Progenitor cell of endocrine pancreas (in vitro differentiated cells): ENCODE measurements at regions not wholly inside any gene's neighbourhood (a gene's known extent, or its start where the extent isn't known, plus 50 kb on each side); places are given as distances from the start of the nearest gene placed in this dataset.

Experiments used
- DNase-seq: peaks from one replicate; pipeline ENCODE4 v3.0.0; 2021; ENCODE audit warnings: low spot score; ENCODE audit not compliant: unreplicated experiment
- H3K27ac Mint-ChIP-seq: 2 replicates; pipeline ENCODE4 v1.8.0; 2021; ENCODE audit warnings: mild to moderate bottlenecking, moderate library complexity, mixed read lengths
- H3K27me3 Mint-ChIP-seq: 2 replicates; pipeline ENCODE4 v1.8.0; 2021; ENCODE audit warnings: mixed read lengths
- H3K36me3 Mint-ChIP-seq: 2 replicates; pipeline ENCODE4 v1.8.0; 2022; ENCODE audit warnings: mixed read lengths; ENCODE audit not compliant: insufficient read depth
- H3K4me1 Mint-ChIP-seq: 2 replicates; pipeline ENCODE4 v1.8.0; 2021; ENCODE audit warnings: low read depth, mixed read lengths
- H3K4me3 Mint-ChIP-seq: 2 replicates; pipeline ENCODE4 v1.8.0; 2021; ENCODE audit warnings: low read depth, mild to moderate bottlenecking, moderate library complexity, mixed read lengths
- H3K9me3 Mint-ChIP-seq: 2 replicates; pipeline ENCODE4 v1.8.0; 2021; ENCODE audit warnings: low read depth, mixed read lengths
- TF ChIP-seq, protein P1 (sequence below): fragments of 200-600 bp; sonication (generic); IDR thresholded peaks from one replicate; pipeline ENCODE4 v1.5.0; 2021; ENCODE audit warnings: antibody characterized with exemption, mild to moderate bottlenecking; ENCODE audit not compliant: unreplicated experiment

DNA sequence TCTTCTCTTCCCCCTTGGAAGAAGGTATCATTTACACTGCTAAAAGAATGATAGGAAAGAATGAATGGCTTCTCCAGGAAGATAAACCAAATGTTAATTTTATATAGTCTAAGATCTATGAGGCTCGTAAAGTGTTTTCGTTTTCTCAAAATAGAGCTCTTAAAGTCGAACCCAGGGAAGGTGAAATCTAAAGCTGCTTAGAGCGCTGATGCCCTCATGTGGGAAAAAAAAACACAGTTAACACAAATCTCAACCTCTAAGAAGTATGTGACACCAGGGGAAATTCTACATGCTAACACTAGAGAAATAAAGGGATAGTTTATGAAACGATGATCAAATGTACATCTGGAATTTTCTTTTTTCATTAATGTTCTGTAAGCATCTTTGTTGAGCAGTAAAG is 257.9 kb downstream of the RASEF start:
- peaks cover 3% of the 10 kb centered on the region for H3K9me3 Mint-ChIP-seq
- no peaks in the 10 kb centered on the region for H3K36me3 Mint-ChIP-seq
- no peak overlapping the region for H3K27ac Mint-ChIP-seq
- H3K4me1 Mint-ChIP-seq: no peaks in the 10 kb centered on the region
- no peaks in the 10 kb centered on the region for H3K27me3 Mint-ChIP-seq
- no peak overlapping the region for H3K4me3 Mint-ChIP-seq
- TF ChIP-seq, protein P1, sequence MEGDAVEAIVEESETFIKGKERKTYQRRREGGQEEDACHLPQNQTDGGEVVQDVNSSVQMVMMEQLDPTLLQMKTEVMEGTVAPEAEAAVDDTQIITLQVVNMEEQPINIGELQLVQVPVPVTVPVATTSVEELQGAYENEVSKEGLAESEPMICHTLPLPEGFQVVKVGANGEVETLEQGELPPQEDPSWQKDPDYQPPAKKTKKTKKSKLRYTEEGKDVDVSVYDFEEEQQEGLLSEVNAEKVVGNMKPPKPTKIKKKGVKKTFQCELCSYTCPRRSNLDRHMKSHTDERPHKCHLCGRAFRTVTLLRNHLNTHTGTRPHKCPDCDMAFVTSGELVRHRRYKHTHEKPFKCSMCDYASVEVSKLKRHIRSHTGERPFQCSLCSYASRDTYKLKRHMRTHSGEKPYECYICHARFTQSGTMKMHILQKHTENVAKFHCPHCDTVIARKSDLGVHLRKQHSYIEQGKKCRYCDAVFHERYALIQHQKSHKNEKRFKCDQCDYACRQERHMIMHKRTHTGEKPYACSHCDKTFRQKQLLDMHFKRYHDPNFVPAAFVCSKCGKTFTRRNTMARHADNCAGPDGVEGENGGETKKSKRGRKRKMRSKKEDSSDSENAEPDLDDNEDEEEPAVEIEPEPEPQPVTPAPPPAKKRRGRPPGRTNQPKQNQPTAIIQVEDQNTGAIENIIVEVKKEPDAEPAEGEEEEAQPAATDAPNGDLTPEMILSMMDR: peak; percentile 20
- no peak for DNase-seq

DNA sequence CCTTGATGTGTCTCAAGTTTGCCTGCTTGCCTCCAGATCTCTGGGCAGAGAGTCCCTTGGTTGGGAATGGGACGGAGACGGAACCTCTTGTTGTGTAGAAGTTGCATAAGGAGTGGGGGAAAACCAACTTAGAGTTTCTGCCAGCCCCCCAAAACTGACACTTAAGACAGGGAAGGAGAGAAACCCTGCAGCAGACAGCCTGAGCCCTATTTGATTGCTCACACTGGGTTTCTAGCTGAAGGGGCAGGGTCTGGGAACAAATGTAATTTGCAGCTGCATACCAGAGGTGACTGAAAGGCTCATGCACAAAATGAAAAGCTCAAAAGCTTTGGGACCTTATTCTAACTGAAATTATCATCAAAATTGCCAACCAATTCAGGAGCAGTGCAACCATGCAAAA is 254.5 kb downstream of the RASEF start:
- Mint-ChIP-seq H3K9me3 (peaks cover 7% of the 10 kb centered on the region), H3K4me3 (no peak overlapping the region), H3K27me3 (no peaks in the 10 kb centered on the region), H3K27ac (no peak overlapping the region), H3K4me1 (peaks cover 2% of the 10 kb centered on the region), H3K36me3 (no peaks in the 10 kb centered on the region)
- TF ChIP-seq, protein P1: no peak
- no peak for DNase-seq

DNA sequence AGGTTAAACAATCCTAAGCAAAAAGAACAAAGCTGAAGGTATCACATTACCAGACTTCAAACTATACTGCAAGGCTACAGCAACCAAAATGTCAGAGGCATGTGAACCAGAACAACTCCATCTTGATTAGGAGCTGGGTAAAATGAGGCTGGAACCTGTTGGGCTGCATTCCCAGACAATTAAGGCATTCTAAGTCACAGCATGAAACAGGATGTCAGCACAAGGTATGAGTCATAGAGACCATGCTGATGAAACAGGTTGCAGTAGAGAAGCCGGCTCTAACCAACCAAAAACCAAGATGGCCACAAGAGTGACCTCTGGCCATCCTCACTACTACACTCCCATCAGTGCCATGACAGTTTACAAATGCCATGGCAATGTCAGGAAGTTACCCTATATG is 252.0 kb downstream of the RASEF start:
- TF ChIP-seq, protein P1: no peak
- H3K4me1 Mint-ChIP-seq: peaks cover 2% of the 10 kb centered on the region
- H3K9me3 Mint-ChIP-seq: peaks cover 7% of the 10 kb centered on the region
- H3K27ac Mint-ChIP-seq: no peak overlapping the region
- H3K36me3 Mint-ChIP-seq: no peaks in the 10 kb centered on the region
- no peak overlapping the region for H3K4me3 Mint-ChIP-seq
- H3K27me3 Mint-ChIP-seq: no peaks in the 10 kb centered on the region
- no peak for DNase-seq

DNA sequence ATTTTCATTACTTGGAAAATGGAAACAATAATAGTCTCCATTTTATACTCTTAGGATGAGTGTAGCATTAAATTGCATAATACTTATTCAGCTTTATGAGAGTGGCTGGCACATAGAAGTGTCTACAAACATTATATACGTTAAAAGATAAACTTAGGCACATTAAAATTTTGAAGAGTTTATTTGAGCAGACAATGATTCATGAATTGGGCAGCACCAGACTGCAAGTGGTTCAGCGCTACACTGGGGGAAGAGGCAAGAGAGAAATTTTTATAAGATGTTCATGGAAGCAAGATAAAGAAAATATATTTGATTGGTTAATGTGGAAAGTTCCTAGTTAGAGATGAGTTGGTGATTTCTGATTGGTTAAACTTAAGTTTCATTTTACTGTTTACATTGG is 243.7 kb downstream of the RASEF start:
- Mint-ChIP-seq H3K4me3 (no peak overlapping the region), H3K27ac (no peak overlapping the region), H3K27me3 (no peaks in the 10 kb centered on the region), H3K4me1 (peaks cover 2% of the 10 kb centered on the region), H3K9me3 (peaks cover 11% of the 10 kb centered on the region), H3K36me3 (no peaks in the 10 kb centered on the region)
- DNase-seq: no peak
- TF ChIP-seq, protein P1: no peak

DNA sequence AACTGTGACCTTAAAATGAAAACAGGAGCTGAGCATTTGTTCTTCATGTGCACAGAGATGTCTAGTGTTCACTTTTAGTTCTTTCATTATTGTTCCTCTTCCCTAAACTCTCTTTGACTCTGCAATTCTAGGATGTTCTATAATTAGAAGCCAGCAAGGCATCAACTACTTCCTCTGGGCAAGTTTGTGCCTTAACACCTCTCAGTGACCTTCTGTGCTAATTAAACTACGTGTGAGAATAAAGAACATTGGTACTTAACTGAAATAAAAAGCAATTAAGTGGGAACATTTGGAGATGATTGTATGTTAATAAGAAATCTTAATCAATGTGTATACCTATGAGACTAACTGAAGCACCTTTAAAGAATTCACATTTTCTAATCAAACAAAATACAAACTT is 242.8 kb downstream of the RASEF start:
- DNase-seq: no peak
- peaks cover 2% of the 10 kb centered on the region for H3K4me1 Mint-ChIP-seq
- H3K36me3 Mint-ChIP-seq: no peaks in the 10 kb centered on the region
- H3K27me3 Mint-ChIP-seq: no peaks in the 10 kb centered on the region
- H3K4me3 Mint-ChIP-seq: no peak overlapping the region
- H3K27ac Mint-ChIP-seq: no peak overlapping the region
- TF ChIP-seq, protein P1: no peak
- peaks cover 11% of the 10 kb centered on the region for H3K9me3 Mint-ChIP-seq
